Breast epithelium (tissue), 4 donors: ENCODE measurements at regions not wholly inside any gene's neighbourhood (a gene's known extent, or its start where the extent isn't known, plus 50 kb on each side); places are given as distances from the start of the nearest gene placed in this dataset.
A peak's percentile ranks its signal among the peaks of the same experiment; 100 is the strongest.

Source experiments
- DNase-seq, 2 donors: peaks; one replicate each; pipeline ENCODE4 v3.0.0-alpha.2; 2019; ENCODE audit warnings: low spot score in 2 of 2
- H3K27ac ChIP-seq, 2 donors: fragments of 200-600 bp; sonication (generic) in 1 of 2; one replicate each; pipeline ENCODE4 v1.5.1; 2016 to 2019; ENCODE audit warnings: mild to moderate bottlenecking in 1 of 2
- H3K27me3 ChIP-seq, 2 donors: fragments of 200-600 bp; sonication (generic) in 1 of 2; one replicate each; pipeline versions ENCODE4 v1.5.1 to v1.6.0; 2017 to 2019; ENCODE audit warnings: control low read depth in 1 of 2, mild to moderate bottlenecking in 1 of 2
- H3K36me3 ChIP-seq: fragments of 200-600 bp; one replicate; pipeline ENCODE4 v1.5.1; 2019
- H3K4me1 ChIP-seq, 2 donors: fragments of 200-600 bp; sonication (generic); one replicate each; pipeline ENCODE4 v1.5.1; 2016 to 2019; ENCODE audit warnings: control low read depth in 1 of 2
- H3K4me3 ChIP-seq, 3 donors: fragments of 200-600 bp; sonication (generic); 1 replicate in 2 of 3; 2 replicates in 1 of 3; pipeline ENCODE4 v1.5.1; 2016 to 2019; ENCODE audit warnings: mild to moderate bottlenecking in 3 of 3, moderate library complexity in 2 of 3
- H3K9me3 ChIP-seq, 2 donors: fragments of 200-600 bp; sonication (generic) in 1 of 2; one replicate each; pipeline ENCODE4 v1.5.1; 2016 to 2019; ENCODE audit warnings: control low read depth in 1 of 2
- POLR2A ChIP-seq: fragments of 450-650 bp; IDR thresholded peaks from one replicate; pipeline ENCODE4 v1.6.1; 2016; ENCODE audit warnings: antibody characterized with exemption, mild to moderate bottlenecking, moderate library complexity
- POLR2AphosphoS5 ChIP-seq, 3 donors: sonication (generic); formaldehyde crosslinking; IDR thresholded peaks; one replicate each; pipeline ENCODE4 v1.6.1; 2017; ENCODE audit warnings: antibody characterized with exemption in 3 of 3
- intact Hi-C: fragments of 100-400 bp; cut with DNase I; formaldehyde crosslinking; loops from one replicate; pipeline ENCODE4 v1.15.1; 2023; ENCODE audit warnings: low total_unique reads
- TF ChIP-seq, protein P1 (sequence below), 3 donors: fragments of 450-650 bp; IDR thresholded peaks; one replicate each; pipeline ENCODE4 v1.5.1; 2016 to 2017; ENCODE audit warnings: antibody characterized with exemption in 3 of 3, mild to moderate bottlenecking in 3 of 3, moderate library complexity in 3 of 3

DNA sequence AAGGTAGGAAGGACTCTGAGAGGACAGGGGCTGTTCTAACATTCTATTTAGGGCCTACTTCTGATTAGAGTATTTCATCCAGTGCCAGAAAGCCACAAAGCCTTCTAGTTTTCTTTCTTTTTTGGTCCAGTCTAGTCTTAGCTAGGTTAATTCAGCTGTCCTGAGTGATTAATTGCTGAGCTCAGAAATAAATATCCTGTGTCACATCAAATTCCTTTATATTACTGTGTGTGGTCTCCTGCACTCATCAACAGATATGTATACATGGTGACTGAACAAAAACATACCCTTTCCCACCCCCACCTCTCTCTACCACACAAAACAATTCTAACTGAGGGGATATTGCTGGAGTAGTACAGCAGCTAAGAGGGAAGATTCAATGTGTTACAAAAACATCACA lies 601.5 kb upstream of the NRSN1 start:
- Histone ChIP-seq H3K27ac (no peak overlapping the region), H3K27me3 (no peaks in the 10 kb centered on the region), H3K4me3 (no peak overlapping the region), H3K36me3 (no peaks in the 10 kb centered on the region), H3K9me3 (no peaks in the 10 kb centered on the region), H3K4me1 (no peaks in the 10 kb centered on the region)
- TF ChIP-seq POLR2AphosphoS5 (IDR thresholded peaks at IDR 0.05) (no peak), POLR2A (no peak)
- TF ChIP-seq, protein P1, sequence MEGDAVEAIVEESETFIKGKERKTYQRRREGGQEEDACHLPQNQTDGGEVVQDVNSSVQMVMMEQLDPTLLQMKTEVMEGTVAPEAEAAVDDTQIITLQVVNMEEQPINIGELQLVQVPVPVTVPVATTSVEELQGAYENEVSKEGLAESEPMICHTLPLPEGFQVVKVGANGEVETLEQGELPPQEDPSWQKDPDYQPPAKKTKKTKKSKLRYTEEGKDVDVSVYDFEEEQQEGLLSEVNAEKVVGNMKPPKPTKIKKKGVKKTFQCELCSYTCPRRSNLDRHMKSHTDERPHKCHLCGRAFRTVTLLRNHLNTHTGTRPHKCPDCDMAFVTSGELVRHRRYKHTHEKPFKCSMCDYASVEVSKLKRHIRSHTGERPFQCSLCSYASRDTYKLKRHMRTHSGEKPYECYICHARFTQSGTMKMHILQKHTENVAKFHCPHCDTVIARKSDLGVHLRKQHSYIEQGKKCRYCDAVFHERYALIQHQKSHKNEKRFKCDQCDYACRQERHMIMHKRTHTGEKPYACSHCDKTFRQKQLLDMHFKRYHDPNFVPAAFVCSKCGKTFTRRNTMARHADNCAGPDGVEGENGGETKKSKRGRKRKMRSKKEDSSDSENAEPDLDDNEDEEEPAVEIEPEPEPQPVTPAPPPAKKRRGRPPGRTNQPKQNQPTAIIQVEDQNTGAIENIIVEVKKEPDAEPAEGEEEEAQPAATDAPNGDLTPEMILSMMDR (IDR thresholded peaks at IDR 0.05): no peak
- intact Hi-C loops: no loop called here
- DNase-seq: no peak

DNA sequence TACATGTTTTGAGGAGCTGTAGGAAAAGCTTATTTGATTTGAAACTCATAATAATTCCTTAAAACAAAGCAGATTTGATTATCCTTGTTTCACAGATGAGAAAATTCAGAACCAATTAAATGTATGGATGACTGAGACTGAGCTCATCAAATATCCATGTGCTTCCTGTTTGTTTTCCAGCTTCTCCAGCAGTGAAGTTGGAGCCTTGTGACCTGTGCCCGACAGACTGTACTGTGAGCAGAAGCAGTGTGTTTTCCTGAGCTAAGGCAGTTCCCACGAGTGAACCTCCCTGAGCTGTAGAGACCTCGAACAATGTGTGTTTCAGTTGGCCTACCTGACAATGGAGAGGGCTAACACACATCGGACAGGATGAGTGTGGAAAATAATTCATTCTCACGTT lies 599.5 kb upstream of the NRSN1 start:
- Histone ChIP-seq H3K36me3 (no peaks in the 10 kb centered on the region), H3K27me3 (no peaks in the 10 kb centered on the region), H3K4me3 (no peak overlapping the region), H3K27ac (no peak overlapping the region), H3K9me3 (no peaks in the 10 kb centered on the region), H3K4me1 (no peaks in the 10 kb centered on the region)
- no peak for TF ChIP-seq POLR2A
- TF ChIP-seq, protein P1 (IDR thresholded peaks at IDR 0.05): no peak
- no peak for TF ChIP-seq POLR2AphosphoS5 (IDR thresholded peaks at IDR 0.05)
- intact Hi-C loops: no loop called here
- no peak for DNase-seq

DNA sequence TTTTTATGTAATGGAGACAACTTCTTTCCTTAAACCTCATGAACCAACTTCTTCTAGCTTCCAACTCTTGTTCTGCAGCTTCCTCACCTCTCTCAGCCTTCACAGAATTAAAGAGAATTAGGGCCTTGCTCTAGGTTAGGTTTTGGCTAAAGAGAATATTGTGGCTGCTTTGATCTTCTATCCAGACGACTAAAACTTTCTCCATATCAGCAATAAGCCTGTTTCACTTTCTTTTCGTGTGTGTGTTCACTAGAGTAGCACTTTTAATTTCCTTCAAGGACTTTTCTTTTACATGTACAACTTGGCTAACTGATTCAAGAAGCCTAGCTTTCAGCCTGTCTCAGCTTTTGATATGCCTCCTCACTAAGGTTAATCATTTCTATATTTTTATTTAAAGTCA lies 596.1 kb upstream of the NRSN1 start:
- intact Hi-C loops: no loop called here
- no peaks in the 10 kb centered on the region for H3K4me1 ChIP-seq
- no peak overlapping the region for H3K27ac ChIP-seq
- H3K27me3 ChIP-seq: no peaks in the 10 kb centered on the region
- H3K4me3 ChIP-seq: no peak overlapping the region
- TF ChIP-seq POLR2A (no peak), POLR2AphosphoS5 (IDR thresholded peaks at IDR 0.05) (no peak)
- TF ChIP-seq, protein P1 (IDR thresholded peaks at IDR 0.05): no peak
- DNase-seq: no peak
- no peaks in the 10 kb centered on the region for H3K36me3 ChIP-seq
- H3K9me3 ChIP-seq: no peaks in the 10 kb centered on the region

DNA sequence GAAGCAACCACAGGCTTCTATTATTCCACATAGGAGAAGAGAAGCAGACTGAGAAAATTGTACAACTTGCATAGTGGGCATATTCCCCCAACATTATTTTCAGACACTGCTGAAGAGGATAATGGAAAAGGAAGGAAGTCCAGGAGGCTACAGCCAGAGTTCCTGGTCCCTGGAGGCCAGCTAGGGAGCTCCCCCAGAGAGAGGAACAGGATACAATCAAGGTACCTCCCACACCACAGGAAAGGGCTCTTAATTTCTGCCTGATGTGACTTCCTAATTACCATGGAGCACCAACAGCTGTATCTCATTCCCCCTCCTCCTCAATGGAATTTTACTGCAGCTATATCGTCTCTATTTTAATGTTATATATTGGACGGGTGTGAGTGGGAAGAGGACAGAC lies 594.3 kb upstream of the NRSN1 start:
- TF ChIP-seq, protein P1 (IDR thresholded peaks at IDR 0.05): no peak
- TF ChIP-seq POLR2AphosphoS5 (IDR thresholded peaks at IDR 0.05) (no peak), POLR2A (no peak)
- DNase-seq: no peak
- intact Hi-C loops: no loop called here
- Histone ChIP-seq H3K4me1 (no peaks in the 10 kb centered on the region), H3K4me3 (no peak overlapping the region), H3K9me3 (no peaks in the 10 kb centered on the region), H3K27me3 (no peaks in the 10 kb centered on the region), H3K36me3 (no peaks in the 10 kb centered on the region), H3K27ac (peak overlapping the region in 1 of 2 donors; percentile 80)

DNA sequence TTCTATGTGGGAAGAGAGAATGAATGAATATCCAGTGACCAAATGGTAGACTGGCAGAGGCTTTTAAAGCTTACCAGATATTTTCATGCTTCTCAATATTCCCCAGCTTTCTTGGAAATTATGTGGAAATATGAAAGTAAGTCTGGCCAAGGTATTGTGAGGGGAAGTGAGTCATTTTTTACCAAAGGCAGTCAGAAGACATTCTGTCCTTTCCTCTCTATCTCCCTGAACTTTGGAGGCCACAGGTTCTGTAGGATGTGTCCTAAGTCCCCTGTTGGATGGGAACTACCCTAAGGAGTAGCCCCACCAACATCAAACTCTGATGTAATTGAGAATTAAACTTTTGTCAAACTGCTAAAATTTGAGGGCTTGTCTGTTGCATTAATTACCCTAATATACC lies 593.8 kb upstream of the NRSN1 start:
- Histone ChIP-seq H3K4me1 (no peaks in the 10 kb centered on the region), H3K9me3 (no peaks in the 10 kb centered on the region), H3K36me3 (no peaks in the 10 kb centered on the region), H3K4me3 (no peak overlapping the region), H3K27me3 (no peaks in the 10 kb centered on the region), H3K27ac (peak overlapping the region in 1 of 2 donors; percentile 80)
- no peak for DNase-seq
- TF ChIP-seq POLR2A: no peak
- no peak for TF ChIP-seq POLR2AphosphoS5 (IDR thresholded peaks at IDR 0.05)
- TF ChIP-seq, protein P1 (IDR thresholded peaks at IDR 0.05): no peak
- intact Hi-C loops: no loop called here
